ENCODE measurements at regions not wholly inside any gene's neighbourhood (a gene's known extent, or its start where the extent isn't known, plus 50 kb on each side); places are given as distances from the start of the nearest gene placed in this dataset.

DNA sequence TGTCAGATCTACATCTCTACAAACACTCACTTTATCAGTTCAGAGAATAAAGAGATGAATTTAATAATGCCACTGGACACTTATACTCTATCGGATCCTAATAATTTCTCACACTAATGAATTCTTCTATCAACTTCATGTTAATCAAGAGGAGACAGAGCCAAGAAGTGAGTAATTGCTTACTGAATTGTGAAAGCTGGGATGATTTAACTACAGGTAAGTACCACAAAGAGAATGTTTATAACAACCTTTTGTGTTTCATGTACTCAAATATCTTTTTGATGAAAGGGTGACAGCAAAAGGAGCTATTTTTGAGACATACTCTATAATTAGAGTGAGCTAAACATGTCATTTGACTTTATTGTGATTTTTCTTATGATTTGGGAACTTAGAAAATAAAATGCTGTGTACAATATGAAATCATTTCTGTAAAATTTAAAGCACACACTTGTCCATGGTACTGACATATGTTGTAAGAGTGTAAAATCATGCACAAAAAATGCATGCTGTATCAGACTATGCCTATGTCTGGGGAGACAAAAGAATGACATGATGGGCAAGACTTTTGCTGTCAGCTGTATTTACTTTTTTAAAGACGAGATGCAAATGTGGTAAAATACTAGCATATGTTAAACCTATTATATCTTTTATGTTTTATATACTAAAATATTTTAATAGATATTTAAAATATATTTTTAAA, 361.2 kb downstream of the CCER1 start:
- TF ChIP-seq, protein P1, sequence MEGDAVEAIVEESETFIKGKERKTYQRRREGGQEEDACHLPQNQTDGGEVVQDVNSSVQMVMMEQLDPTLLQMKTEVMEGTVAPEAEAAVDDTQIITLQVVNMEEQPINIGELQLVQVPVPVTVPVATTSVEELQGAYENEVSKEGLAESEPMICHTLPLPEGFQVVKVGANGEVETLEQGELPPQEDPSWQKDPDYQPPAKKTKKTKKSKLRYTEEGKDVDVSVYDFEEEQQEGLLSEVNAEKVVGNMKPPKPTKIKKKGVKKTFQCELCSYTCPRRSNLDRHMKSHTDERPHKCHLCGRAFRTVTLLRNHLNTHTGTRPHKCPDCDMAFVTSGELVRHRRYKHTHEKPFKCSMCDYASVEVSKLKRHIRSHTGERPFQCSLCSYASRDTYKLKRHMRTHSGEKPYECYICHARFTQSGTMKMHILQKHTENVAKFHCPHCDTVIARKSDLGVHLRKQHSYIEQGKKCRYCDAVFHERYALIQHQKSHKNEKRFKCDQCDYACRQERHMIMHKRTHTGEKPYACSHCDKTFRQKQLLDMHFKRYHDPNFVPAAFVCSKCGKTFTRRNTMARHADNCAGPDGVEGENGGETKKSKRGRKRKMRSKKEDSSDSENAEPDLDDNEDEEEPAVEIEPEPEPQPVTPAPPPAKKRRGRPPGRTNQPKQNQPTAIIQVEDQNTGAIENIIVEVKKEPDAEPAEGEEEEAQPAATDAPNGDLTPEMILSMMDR (IDR thresholded peaks at IDR 0.05) = no peak
- no peak for TF ChIP-seq POLR2A (IDR thresholded peaks at IDR 0.05)
